ENCODE measurements at regions not wholly inside any gene's neighbourhood (a gene's known extent, or its start where the extent isn't known, plus 50 kb on each side); places are given as distances from the start of the nearest gene placed in this dataset.

DNA sequence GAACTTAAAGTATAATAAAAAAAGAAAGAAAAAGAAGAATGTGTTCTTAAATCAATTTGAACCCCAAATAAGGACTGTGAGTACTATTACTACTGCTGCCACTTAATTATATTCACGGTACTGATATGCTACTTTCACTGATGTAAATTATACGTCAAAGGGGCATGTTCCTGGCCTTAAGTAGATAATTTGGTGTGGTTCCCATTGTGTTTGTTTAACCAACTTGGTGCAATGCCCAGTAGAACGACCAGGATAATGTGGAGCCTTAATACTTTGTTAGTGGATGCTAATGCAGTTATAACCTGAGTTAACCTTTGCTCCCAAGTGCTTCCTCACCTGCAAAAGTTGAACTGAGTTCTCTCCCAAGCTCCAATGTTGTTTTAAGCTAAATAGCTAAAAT lies 142.0 kb downstream of the NR4A2 start:
- TF ChIP-seq, protein P1, sequence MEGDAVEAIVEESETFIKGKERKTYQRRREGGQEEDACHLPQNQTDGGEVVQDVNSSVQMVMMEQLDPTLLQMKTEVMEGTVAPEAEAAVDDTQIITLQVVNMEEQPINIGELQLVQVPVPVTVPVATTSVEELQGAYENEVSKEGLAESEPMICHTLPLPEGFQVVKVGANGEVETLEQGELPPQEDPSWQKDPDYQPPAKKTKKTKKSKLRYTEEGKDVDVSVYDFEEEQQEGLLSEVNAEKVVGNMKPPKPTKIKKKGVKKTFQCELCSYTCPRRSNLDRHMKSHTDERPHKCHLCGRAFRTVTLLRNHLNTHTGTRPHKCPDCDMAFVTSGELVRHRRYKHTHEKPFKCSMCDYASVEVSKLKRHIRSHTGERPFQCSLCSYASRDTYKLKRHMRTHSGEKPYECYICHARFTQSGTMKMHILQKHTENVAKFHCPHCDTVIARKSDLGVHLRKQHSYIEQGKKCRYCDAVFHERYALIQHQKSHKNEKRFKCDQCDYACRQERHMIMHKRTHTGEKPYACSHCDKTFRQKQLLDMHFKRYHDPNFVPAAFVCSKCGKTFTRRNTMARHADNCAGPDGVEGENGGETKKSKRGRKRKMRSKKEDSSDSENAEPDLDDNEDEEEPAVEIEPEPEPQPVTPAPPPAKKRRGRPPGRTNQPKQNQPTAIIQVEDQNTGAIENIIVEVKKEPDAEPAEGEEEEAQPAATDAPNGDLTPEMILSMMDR (IDR thresholded peaks at IDR 0.05; ENCODE audit: extremely low read depth in 1 of 2, insufficient read depth in 1 of 2, low read depth in 1 of 2, low read length in 2 of 2): no peak
- TF ChIP-seq, protein P2, sequence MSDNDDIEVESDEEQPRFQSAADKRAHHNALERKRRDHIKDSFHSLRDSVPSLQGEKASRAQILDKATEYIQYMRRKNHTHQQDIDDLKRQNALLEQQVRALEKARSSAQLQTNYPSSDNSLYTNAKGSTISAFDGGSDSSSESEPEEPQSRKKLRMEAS (IDR thresholded peaks at IDR 0.05; ENCODE audit: insufficient read depth, insufficient read length): no peak
- TF ChIP-seq POLR2AphosphoS5 (IDR thresholded peaks at IDR 0.05; ENCODE audit: insufficient read depth, low read depth, low read length) (no peak), POLR2A (IDR thresholded peaks at IDR 0.05; ENCODE audit: low read depth, low read length) (no peak), EZH2 (IDR thresholded peaks at IDR 0.05; ENCODE audit: borderline replicate concordance, low read depth, low read length, severe bottlenecking) (no peak), MYC (IDR thresholded peaks at IDR 0.05; ENCODE audit: low read depth, low read length) (no peak)
